WERI-Rb-1 (cell line): ENCODE measurements at regions not wholly inside any gene's neighbourhood (a gene's known extent, or its start where the extent isn't known, plus 50 kb on each side); places are given as distances from the start of the nearest gene placed in this dataset.
"Not testable (repeated sequence)": the region's sequence is repeated elsewhere in the genome, so short reads cannot be mapped to it uniquely, and the experiment has no call there.

Source experiments
- DNase-seq: peaks from one replicate; pipeline ENCODE4 v3.0.0-alpha.2; 2020
- H3K27ac ChIP-seq: fragments of 250-450 bp; sonication (Bioruptor Pico); 2 replicates; pipeline ENCODE4 v1.5.1; 2020; ENCODE audit warnings: mild to moderate bottlenecking, moderate library complexity
- H3K27me3 ChIP-seq: fragments of 250-450 bp; sonication (Bioruptor Pico); 2 replicates; pipeline ENCODE4 v1.5.1; 2021; ENCODE audit warnings: mild to moderate bottlenecking, low read depth, moderate library complexity; ENCODE audit not compliant: insufficient read depth, severe bottlenecking
- H3K36me3 ChIP-seq: fragments of 250-450 bp; sonication (Bioruptor Pico); 2 replicates; pipeline ENCODE4 v1.5.1; 2020; ENCODE audit warnings: mild to moderate bottlenecking, moderate library complexity
- H3K4me3 ChIP-seq: 2 replicates; pipeline ENCODE4 v1.5.1; 2011; ENCODE audit warnings: low read depth, mild to moderate bottlenecking, control low read depth, low read length
- H3K9me3 ChIP-seq: fragments of 250-450 bp; sonication (Bioruptor Pico); 2 replicates; pipeline ENCODE4 v1.5.1; 2021; ENCODE audit warnings: mild to moderate bottlenecking, moderate library complexity; ENCODE audit not compliant: severe bottlenecking
- TF ChIP-seq, protein P1 (sequence below): IDR thresholded peaks from 2 replicates; pipeline ENCODE4 v1.5.1; 2011; ENCODE audit warnings: low read depth, mild to moderate bottlenecking, control low read depth, inconsistent platforms, low read length

DNA sequence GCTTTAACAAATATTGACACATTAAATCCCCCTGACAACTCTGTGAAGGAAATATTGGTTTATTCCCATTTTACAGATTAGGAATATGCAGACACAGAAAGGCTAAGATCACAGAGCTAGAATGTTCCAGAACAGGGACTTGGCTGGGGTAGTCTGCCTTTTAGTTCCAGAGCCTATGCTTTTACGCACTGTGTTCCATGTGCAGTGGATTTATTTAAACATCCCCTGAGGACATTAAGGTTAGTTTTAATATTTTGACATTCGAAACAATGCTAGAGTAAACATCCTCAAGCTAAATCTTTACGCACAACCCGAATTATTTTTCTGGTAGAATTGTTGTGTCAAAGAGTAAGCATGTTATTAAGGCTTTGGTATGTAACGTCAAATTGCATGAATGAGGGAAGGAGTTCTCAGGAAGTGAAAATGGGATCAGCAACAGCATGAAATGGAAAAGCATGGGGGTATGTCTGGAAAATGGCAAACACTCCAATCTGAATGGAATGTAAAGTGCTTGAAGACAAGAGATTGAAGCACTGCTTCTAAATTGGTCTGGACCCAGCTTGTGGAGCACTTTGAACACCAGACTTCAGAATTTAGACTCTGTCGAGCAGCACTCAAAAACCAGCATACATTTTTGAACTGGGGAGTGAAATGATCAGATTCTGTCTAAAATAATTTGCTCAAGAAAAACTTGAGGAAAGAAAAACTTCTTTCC, 429.9 kb downstream of the CD83 start:
- Histone ChIP-seq H3K36me3 (no peaks in the 10 kb centered on the region), H3K27me3 (no peaks in the 10 kb centered on the region), H3K9me3 (no peaks in the 10 kb centered on the region), H3K27ac (no peak overlapping the region), H3K4me3 (no peak overlapping the region)
- TF ChIP-seq, protein P1, sequence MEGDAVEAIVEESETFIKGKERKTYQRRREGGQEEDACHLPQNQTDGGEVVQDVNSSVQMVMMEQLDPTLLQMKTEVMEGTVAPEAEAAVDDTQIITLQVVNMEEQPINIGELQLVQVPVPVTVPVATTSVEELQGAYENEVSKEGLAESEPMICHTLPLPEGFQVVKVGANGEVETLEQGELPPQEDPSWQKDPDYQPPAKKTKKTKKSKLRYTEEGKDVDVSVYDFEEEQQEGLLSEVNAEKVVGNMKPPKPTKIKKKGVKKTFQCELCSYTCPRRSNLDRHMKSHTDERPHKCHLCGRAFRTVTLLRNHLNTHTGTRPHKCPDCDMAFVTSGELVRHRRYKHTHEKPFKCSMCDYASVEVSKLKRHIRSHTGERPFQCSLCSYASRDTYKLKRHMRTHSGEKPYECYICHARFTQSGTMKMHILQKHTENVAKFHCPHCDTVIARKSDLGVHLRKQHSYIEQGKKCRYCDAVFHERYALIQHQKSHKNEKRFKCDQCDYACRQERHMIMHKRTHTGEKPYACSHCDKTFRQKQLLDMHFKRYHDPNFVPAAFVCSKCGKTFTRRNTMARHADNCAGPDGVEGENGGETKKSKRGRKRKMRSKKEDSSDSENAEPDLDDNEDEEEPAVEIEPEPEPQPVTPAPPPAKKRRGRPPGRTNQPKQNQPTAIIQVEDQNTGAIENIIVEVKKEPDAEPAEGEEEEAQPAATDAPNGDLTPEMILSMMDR: no peak
- no peak for DNase-seq

DNA sequence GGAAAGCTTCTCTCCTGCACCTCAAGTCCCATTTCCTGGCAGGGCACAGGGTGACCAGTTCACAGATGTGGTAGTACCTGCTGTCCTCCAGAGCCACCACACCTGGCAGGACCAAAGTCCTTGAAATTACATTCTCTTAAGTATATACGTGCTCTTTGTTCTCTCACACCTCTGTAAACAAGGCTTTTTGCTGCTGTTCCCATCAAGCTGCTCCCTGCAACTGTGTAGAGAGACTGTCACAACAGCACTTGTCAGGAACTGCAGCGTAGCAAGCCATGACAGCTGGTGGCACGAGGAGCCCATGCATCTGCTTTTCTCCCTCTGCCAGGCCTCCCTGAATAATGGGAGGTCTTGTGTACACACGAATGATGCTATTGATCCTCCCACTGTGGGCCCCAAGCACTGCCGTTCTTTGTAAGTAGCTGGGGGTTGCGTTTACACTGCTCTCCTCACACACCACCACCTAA, 431.8 kb downstream of the CD83 start:
- no peaks in the 10 kb centered on the region for H3K36me3 ChIP-seq
- TF ChIP-seq, protein P1: no peak
- no peaks in the 10 kb centered on the region for H3K9me3 ChIP-seq
- no peak overlapping the region for H3K27ac ChIP-seq
- no peak for DNase-seq
- no peak overlapping the region for H3K4me3 ChIP-seq
- no peaks in the 10 kb centered on the region for H3K27me3 ChIP-seq

GRCh38 chr6:14549871-14550270, 432.3 kb downstream of the CD83 start:
- H3K9me3 ChIP-seq: no peaks in the 10 kb centered on the region
- TF ChIP-seq, protein P1: no peak
- H3K4me3 ChIP-seq: no peak overlapping the region
- H3K27me3 ChIP-seq: no peaks in the 10 kb centered on the region
- H3K36me3 ChIP-seq: no peaks in the 10 kb centered on the region
- H3K27ac ChIP-seq: no peak overlapping the region
- DNase-seq: no peak

GRCh38 chr6:14550410-14550809, 432.8 kb downstream of the CD83 start:
- H3K9me3 ChIP-seq: no peaks in the 10 kb centered on the region
- DNase-seq: no peak
- no peaks in the 10 kb centered on the region for H3K27me3 ChIP-seq
- no peak overlapping the region for H3K4me3 ChIP-seq
- H3K27ac ChIP-seq: no peak overlapping the region
- TF ChIP-seq, protein P1: no peak
- no peaks in the 10 kb centered on the region for H3K36me3 ChIP-seq

DNA sequence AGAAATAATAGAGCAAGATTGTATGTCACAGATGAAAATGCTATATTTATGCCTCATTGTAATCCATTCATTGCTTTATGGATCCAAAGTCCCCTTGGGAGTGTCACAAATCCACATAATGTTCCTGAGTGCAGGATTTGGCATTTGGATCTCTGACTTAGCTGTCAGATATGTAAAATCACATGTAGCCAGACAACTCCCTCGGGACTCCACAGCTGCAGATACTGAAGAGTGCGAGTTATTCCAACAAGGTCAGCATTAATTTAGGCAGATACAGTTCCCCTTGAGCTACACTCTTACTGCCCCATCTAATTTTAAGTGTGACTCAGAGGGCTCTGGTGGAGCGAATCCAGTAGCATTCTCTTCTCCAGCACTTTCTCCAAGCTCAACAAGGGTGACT, 433.2 kb downstream of the CD83 start:
- Histone ChIP-seq H3K9me3 (no peaks in the 10 kb centered on the region), H3K4me3 (no peak overlapping the region)
- DNase-seq: no peak

DNA sequence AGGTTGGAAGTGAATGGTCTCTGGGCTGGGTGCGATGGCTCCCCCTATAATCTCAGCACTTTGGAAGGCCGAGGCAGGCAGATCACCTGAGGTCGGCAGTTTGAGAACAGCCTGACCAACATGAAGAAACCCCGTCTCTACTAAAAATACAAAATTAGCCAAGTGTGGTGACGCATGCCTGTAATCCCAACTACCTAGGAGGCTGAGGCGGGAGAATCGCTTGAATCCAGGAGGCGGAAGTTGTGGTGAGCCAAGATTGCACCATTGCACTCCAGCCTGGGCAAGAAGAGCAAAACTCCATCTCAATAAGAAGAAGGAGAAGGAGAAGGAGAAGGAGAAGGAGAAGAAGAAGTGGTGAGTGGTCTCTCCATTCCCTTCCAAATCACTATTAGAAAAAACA, 434.0 kb downstream of the CD83 start:
- H3K27ac ChIP-seq, H3K36me3 ChIP-seq, H3K9me3 ChIP-seq, H3K27me3 ChIP-seq, DNase-seq, H3K4me3 ChIP-seq: not testable (repeated sequence)

More for the DNA sequence above, 433.2 kb downstream of the CD83 start:
- H3K27ac ChIP-seq: no peak overlapping the region
- no peaks in the 10 kb centered on the region for H3K27me3 ChIP-seq
- no peaks in the 10 kb centered on the region for H3K36me3 ChIP-seq
- TF ChIP-seq, protein P1: no peak
